ENCODE measurements at regions not wholly inside any gene's neighbourhood (a gene's known extent, or its start where the extent isn't known, plus 50 kb on each side); places are given as distances from the start of the nearest gene placed in this dataset.
"Not testable (repeated sequence)": the region's sequence is repeated elsewhere in the genome, so short reads cannot be mapped to it uniquely, and the experiment has no call there.

DNA sequence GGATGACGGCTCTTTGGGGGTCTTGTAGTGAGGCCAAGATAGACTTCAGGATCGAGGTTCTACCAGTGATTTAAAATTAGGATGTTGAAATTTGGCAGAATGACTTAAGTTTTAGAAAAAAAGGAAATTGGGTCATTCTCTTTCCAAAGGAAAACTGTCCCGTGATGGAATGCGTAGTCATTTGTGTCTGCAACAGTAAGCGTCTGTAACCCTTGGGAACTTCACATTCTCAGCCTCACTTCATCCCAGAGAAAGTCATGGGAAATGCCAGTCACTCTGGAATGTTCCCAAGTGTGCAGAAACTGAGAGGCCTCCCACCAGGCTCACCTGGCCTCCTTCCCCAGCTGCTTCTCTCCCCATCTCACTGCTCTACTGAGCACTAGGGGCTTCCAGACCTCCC, 5441.4 kb upstream of the TPTE start:
- not testable (repeated sequence) for H3K4me3 ChIP-seq (ENCODE audit: low read depth in 1 of 2, low read length in 1 of 2); H3K4me1 ChIP-seq (ENCODE audit: control insufficient read depth in 1 of 2, insufficient read depth in 1 of 2, low read depth in 1 of 2, low read length in 1 of 2); H3K9me3 ChIP-seq; H3K27me3 ChIP-seq; H3K36me3 ChIP-seq; H3K27ac ChIP-seq

DNA sequence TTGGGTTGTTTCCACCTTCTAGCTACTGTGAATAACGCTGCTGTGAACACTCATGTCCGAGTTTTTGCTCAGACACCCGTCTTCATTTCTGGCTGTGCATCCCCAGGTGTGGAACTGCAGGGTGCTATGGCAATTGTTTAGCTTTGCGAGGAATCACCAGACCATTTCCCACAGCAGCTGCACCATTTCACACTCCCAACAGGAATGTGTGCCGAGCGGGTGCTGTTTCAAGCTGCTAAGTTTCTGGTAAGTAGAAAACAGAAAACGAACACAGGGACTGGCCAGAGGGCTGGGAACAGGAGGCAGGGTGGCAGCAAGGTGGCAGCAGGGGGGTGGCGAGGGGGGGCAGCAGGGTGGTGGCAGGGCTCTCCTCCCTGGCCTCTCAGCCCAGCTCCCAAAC, 5437.1 kb upstream of the TPTE start:
- H3K9me3 ChIP-seq; H3K27ac ChIP-seq; H3K4me1 ChIP-seq (ENCODE audit: control insufficient read depth in 1 of 2, insufficient read depth in 1 of 2, low read depth in 1 of 2, low read length in 1 of 2); H3K4me3 ChIP-seq (ENCODE audit: low read depth in 1 of 2, low read length in 1 of 2); H3K36me3 ChIP-seq; H3K27me3 ChIP-seq: not testable (repeated sequence)

DNA sequence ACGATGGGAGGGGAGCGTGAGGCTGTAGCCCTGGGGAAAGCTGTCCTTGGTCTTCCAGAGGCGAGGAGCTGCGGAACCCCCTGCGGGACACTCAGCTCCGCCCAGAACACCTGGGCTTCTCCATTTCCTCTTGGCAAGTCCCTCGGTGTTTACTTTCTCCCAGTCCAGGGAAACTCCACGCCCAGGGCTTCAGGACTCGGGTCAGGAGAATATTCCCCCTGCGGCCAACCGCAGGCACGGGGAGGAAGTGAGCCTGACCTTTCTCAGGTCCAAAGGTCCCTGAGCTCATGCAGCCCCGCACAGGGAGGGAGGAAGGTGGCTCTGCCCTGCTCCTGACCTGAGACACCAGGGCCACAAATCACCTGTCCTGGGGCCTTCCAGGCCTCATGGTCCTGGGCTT, 5435.9 kb upstream of the TPTE start:
- not testable (repeated sequence) for H3K27ac ChIP-seq; H3K9me3 ChIP-seq; H3K4me1 ChIP-seq (ENCODE audit: control insufficient read depth in 1 of 2, insufficient read depth in 1 of 2, low read depth in 1 of 2, low read length in 1 of 2); H3K36me3 ChIP-seq; H3K4me3 ChIP-seq (ENCODE audit: low read depth in 1 of 2, low read length in 1 of 2); H3K27me3 ChIP-seq

DNA sequence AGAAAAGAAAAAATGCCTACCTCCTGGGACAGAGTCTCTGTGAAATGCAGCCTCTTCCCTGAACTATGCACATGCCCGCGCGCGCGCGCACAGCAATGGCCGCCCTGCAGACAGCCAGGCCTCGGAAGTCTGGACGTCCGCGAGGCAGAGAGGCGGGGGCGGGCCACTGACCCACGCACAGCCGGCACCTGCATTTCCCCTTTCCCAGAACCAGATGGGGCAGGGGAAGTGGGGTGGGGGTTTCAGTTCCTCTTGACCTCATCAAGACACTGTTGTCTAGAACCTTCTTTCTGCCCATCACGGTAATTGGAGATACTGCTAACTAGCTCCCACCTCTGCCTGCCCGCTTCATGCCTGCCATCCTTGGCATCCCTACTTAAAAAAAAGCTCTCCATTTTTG, 5435.0 kb upstream of the TPTE start:
- H3K36me3 ChIP-seq; H3K27me3 ChIP-seq; H3K4me1 ChIP-seq (ENCODE audit: control insufficient read depth in 1 of 2, insufficient read depth in 1 of 2, low read depth in 1 of 2, low read length in 1 of 2); H3K4me3 ChIP-seq (ENCODE audit: low read depth in 1 of 2, low read length in 1 of 2); H3K27ac ChIP-seq; H3K9me3 ChIP-seq: not testable (repeated sequence)

DNA sequence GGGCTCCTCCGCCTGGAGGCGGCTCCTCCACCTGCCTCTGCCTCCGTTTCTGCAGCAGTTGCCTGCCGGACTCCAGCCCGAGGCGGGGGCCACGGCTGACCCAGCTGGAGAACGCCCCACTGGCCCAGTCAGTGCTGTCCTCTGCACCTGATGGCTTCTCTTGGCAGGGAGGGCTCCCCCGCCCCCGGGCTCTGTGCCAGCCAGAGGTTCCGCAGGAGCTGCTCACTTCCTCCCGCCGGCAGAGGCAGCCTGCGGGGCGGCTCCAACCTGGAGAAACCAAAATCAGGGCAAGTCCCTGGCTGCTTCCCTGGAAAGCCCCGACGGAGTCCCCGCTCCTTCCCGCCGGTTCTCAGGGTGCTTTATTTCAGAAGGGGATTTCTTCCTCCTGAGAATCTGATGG, 5432.6 kb upstream of the TPTE start:
- not testable (repeated sequence) for H3K9me3 ChIP-seq; H3K36me3 ChIP-seq; H3K4me1 ChIP-seq (ENCODE audit: control insufficient read depth in 1 of 2, insufficient read depth in 1 of 2, low read depth in 1 of 2, low read length in 1 of 2); H3K27ac ChIP-seq; H3K4me3 ChIP-seq (ENCODE audit: low read depth in 1 of 2, low read length in 1 of 2); H3K27me3 ChIP-seq

DNA sequence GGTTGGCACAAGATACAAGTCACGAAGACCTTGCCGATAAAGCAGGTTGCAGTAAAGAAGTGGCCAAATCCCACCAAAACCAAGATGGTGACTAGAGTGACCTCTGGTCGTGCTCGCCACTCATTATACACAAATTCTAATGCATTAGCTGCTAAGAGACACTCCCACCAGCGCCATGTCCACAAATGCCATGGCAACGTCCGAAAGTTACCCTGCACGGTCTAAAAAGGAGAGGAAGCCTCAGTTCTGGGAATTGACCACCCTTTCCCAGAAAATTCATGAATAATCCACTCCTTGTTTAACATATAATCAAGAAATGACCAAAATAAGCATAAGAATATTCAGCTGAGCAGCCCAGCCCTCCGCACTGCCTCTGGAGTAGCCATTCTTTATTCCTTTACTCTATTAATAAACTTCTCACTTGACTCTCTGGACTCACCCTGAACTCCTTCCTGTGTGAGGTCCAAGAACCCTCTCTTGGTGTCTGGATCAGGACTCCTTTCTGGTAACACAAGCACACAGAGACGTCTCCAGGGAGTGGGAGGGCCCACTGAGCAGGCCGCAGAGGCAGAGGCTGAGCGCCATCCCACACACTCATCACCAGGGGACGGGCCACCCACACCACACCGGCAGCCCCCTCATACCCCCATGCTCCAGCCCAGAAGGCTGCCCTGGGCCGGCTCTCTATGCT, 5431.8 kb upstream of the TPTE start:
- not testable (repeated sequence) for H3K27ac ChIP-seq; H3K9me3 ChIP-seq; H3K27me3 ChIP-seq; H3K4me1 ChIP-seq (ENCODE audit: control insufficient read depth in 1 of 2, insufficient read depth in 1 of 2, low read depth in 1 of 2, low read length in 1 of 2); H3K36me3 ChIP-seq; H3K4me3 ChIP-seq (ENCODE audit: low read depth in 1 of 2, low read length in 1 of 2)

DNA sequence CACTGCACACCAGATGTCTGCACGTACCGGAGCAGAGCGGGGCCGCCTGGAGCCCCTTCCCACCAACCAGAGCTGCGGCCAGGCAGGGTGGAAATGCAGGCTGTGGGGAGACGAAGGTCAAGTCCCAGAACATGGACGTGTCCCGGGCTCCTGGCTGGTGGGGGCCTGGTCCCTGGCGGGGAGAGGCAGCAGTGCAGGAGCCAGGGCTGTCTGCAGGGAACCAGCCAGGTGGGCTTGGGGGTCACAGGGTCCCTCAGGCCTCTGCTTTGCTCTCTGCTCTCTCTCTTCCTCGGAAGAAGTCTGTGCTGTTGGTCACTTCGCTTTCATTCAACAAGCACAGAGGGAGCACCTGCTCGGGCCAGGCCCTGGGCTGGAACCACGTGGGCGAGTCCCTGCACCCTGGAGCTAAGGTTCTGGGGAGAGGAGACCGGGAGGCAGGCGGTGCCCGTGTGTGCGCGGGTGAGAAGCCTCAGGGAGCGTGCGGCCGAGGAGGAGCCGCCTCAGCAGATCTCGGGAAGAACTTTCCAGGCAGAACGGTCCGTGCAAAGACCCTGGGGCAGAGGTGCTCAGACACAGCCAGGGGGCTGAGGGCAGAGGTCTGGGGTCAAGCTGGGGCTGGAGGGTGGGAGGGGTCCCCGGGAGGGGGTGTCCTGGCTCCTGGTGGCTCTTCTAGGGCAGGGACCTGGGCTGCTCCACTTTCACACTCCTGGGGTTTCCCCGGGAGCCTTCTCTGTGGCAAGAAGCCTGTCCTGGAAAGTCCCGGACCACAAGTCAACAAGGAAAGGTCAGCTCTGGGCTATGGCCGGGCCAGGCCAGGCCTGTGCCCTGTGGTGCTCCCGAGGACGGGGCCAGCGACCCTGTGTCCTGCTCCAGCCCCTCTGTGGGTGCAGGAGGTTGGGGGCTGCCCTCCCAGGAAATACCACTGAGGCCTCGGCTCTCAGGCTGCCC, 5431.0 kb upstream of the TPTE start:
- not testable (repeated sequence) for H3K27ac ChIP-seq

DNA sequence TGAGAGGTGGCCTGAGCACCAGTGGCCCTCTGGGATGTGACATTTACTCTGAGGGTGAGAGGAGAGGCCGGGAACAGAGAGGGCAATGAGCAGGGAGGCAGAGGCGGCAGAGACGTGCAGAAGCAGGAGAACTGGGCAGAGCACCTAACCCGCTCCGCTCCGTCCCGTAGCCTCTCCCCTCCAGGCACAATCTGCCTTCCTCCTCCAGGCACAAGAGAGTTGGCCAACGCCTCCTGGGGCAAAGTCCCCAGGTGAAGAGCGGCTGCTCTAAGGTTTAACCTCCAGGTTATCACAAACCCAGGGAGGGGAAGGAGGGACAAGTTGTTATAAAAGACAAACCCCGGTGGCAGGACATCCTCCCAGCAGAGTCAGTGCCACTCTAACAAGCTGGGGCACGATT, 5430.1 kb upstream of the TPTE start:
- not testable (repeated sequence) for H3K9me3 ChIP-seq, H3K36me3 ChIP-seq

More for the DNA sequence above, 5431.0 kb upstream of the TPTE start:
- H3K27me3 ChIP-seq; H3K9me3 ChIP-seq; H3K4me3 ChIP-seq (ENCODE audit: low read depth in 1 of 2, low read length in 1 of 2); H3K4me1 ChIP-seq (ENCODE audit: control insufficient read depth in 1 of 2, insufficient read depth in 1 of 2, low read depth in 1 of 2, low read length in 1 of 2); H3K36me3 ChIP-seq: not testable (repeated sequence)

DNA sequence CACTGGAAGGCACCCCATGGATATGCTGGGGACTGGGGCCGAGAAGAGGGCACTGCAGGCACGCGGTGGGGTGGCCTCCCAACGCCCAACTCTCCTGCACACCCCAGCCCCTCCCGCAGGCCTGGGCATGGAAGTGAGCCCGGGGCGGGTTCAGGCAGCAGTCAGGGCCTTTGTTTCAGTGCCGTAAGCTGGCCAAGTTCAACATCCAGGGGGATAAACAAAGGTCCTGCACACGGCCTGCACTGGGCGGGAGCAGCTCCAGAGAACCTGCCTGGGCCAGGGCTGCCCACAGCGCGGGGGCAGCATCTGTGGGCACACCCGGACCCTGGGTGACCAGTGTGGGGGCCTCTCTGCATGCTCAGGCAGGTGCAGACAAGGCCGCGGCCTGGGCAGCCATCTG, 5425.8 kb upstream of the TPTE start:
- not testable (repeated sequence) for H3K4me1 ChIP-seq (ENCODE audit: control insufficient read depth in 1 of 2, insufficient read depth in 1 of 2, low read depth in 1 of 2, low read length in 1 of 2); H3K27ac ChIP-seq; H3K36me3 ChIP-seq; H3K27me3 ChIP-seq; H3K4me3 ChIP-seq (ENCODE audit: low read depth in 1 of 2, low read length in 1 of 2); H3K9me3 ChIP-seq

More for the DNA sequence above, 5430.1 kb upstream of the TPTE start:
- H3K4me1 ChIP-seq (ENCODE audit: control insufficient read depth in 1 of 2, insufficient read depth in 1 of 2, low read depth in 1 of 2, low read length in 1 of 2); H3K27ac ChIP-seq; H3K27me3 ChIP-seq; H3K4me3 ChIP-seq (ENCODE audit: low read depth in 1 of 2, low read length in 1 of 2): not testable (repeated sequence)

DNA sequence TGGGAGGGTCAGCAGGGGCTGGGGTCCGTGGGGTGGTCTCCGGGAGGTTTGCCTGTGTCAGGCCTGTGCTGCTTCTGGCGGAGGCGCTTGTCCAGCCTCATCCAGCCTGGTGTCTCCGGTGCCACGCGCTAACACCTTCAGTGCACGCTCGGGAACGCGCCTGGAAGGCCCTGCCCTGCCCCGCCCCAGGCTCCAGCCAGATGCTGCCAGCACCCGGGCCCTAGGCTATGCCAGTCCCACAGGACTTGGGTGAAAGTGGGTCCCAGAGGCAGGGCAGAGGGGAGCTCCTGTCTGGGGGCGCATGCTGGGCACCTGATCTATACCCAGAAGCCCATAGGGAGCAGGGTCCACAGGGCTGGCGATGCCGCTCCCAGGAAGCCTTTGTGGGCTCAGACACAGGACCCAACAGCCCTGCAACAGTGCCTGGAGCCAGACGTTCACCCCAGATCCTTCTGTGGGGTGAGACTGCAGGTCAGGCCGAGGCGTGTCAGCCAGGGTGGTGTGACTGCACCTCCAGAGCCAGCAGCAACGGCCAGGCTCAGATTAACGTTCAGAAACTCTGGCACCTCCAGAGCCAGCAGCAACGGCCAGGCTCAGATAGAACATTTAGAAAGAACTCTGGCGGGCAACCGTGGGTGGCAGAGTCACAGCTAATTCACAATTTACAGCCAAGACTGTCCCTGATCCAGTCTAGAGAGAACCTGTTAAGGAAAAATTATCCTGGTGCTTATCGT, 5423.2 kb upstream of the TPTE start:
- H3K27ac ChIP-seq; H3K36me3 ChIP-seq; H3K27me3 ChIP-seq; H3K4me3 ChIP-seq (ENCODE audit: low read depth in 1 of 2, low read length in 1 of 2); H3K9me3 ChIP-seq; H3K4me1 ChIP-seq (ENCODE audit: control insufficient read depth in 1 of 2, insufficient read depth in 1 of 2, low read depth in 1 of 2, low read length in 1 of 2): not testable (repeated sequence)

DNA sequence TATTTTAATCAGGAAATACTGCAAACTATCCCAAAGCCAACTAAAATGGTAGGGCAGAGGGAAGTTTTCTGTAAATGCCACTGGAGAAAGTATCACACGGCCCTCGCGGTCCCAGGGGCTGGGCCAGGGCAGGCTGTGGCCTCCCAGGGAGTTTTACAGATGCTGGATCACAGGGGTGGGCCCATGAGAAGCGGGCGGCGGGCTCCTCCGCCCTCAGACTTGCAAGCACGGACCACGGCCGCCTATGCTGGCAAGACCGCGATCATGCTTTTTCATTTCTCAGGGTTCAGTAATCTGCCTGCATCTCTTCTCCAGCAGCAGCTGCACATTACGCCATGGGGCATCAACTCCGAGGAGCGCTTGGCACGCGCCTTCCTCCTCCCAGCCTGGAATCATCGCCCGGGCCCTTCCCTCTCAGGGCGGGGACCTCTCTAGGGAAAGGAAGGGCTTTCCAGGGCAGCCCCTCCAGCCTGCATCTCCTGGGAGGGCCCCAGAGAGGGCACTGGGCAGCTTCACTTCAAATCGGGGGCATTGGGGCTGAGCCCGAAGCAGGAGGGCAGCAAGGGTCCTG, 5420.7 kb upstream of the TPTE start:
- H3K4me3 ChIP-seq (ENCODE audit: low read depth in 1 of 2, low read length in 1 of 2); H3K27ac ChIP-seq; H3K9me3 ChIP-seq; H3K4me1 ChIP-seq (ENCODE audit: control insufficient read depth in 1 of 2, insufficient read depth in 1 of 2, low read depth in 1 of 2, low read length in 1 of 2); H3K27me3 ChIP-seq; H3K36me3 ChIP-seq: not testable (repeated sequence)

DNA sequence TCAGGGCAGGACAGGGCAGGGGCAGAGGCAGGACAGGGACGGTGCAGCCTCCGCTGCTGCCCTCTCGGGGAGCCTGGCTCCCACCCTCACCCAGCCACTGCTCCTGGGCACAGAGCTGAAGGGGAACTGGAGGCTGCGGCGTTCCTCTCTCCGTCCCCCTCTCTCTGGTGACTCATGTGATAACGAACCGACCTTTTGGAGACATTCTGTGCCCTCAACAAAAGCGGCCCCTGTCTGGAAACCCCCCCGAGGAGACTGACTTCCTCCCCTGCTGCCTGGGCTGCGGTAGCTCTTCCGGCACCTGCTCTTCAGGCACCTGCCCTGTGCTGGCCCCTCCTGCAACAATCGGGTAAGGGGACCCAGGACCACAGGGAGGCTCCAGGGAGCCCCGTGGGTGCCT, 5419.6 kb upstream of the TPTE start:
- H3K27ac ChIP-seq; H3K4me3 ChIP-seq (ENCODE audit: low read depth in 1 of 2, low read length in 1 of 2); H3K27me3 ChIP-seq; H3K4me1 ChIP-seq (ENCODE audit: control insufficient read depth in 1 of 2, insufficient read depth in 1 of 2, low read depth in 1 of 2, low read length in 1 of 2); H3K9me3 ChIP-seq; H3K36me3 ChIP-seq: not testable (repeated sequence)

DNA sequence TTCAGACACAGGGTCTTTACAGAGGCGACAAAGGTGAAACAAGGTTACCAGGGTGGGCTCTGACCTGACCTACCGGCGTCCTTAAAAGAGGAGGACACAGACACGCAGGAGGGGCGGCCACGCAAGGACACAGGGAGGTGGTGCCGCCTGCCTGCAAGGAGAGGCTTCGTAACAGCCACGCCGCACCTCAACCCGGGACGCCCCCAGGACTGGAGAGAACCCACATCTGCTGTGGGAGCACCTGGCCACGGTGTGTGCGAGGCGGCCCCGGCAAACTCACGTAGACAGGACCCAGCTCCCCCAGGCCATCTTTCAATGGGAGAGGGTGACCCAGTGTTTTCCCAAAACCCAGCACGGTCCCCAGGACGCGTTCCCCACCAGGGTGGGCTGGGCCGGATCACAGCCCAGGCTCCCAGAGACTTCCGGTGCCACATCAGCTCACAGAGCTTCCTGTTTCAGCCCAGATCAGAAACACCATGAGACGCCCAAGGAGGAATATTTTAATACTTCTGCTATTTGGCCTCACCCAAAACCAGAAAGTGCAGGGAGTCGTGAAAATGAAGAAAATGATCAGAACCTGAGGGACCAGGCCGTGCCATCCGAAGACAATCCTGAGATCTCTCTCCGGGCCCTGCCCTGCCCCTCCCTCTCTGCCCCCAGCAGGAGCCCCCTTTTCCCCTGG, 5417.4 kb upstream of the TPTE start:
- H3K27ac ChIP-seq: peak overlapping the region; percentile 50
- H3K4me3 ChIP-seq (ENCODE audit: low read depth in 1 of 2, low read length in 1 of 2); H3K9me3 ChIP-seq: not testable (repeated sequence)

More for the DNA sequence above, 5417.4 kb upstream of the TPTE start:
- H3K27me3 ChIP-seq; H3K4me1 ChIP-seq (ENCODE audit: control insufficient read depth in 1 of 2, insufficient read depth in 1 of 2, low read depth in 1 of 2, low read length in 1 of 2); H3K36me3 ChIP-seq: not testable (repeated sequence)

All from neutrophil (primary cell).